ENCODE measurements at regions not wholly inside any gene's neighbourhood (a gene's known extent, or its start where the extent isn't known, plus 50 kb on each side); places are given as distances from the start of the nearest gene placed in this dataset.

DNA sequence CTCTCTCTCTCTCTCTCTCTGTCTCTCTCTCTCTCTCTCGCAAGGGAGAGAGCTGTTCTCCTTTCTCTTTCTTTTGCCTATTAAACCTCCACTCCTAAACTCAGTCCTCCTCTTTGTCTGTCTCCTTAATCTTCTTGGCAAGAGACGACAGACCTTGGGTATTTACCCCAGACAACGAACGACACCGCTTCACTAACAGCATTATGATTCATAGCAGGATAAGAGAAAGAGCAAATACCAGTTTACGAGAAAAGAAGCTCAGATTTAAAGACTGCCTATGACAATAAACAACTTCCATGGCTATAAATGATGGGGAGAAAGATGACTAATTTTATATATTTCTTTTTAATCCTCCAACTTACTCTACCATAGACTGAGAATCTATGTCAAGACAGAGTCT lies 1396.5 kb upstream of the CELF2 start:
- H3K27ac ChIP-seq: no peak overlapping the region
- H3K4me3 ChIP-seq: no peak overlapping the region
- no peak for ATAC-seq
- DNase-seq: no peak
- intact Hi-C loops (cut with DNase I): no loop called here
- TF ChIP-seq, protein P1, sequence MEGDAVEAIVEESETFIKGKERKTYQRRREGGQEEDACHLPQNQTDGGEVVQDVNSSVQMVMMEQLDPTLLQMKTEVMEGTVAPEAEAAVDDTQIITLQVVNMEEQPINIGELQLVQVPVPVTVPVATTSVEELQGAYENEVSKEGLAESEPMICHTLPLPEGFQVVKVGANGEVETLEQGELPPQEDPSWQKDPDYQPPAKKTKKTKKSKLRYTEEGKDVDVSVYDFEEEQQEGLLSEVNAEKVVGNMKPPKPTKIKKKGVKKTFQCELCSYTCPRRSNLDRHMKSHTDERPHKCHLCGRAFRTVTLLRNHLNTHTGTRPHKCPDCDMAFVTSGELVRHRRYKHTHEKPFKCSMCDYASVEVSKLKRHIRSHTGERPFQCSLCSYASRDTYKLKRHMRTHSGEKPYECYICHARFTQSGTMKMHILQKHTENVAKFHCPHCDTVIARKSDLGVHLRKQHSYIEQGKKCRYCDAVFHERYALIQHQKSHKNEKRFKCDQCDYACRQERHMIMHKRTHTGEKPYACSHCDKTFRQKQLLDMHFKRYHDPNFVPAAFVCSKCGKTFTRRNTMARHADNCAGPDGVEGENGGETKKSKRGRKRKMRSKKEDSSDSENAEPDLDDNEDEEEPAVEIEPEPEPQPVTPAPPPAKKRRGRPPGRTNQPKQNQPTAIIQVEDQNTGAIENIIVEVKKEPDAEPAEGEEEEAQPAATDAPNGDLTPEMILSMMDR (IDR thresholded peaks at IDR 0.05): no peak
- H3K9me3 ChIP-seq: no peaks in the 10 kb centered on the region
- no peaks in the 10 kb centered on the region for H3K27me3 ChIP-seq
- H3K36me3 ChIP-seq: no peaks in the 10 kb centered on the region
- no peaks in the 10 kb centered on the region for H3K4me1 ChIP-seq

DNA sequence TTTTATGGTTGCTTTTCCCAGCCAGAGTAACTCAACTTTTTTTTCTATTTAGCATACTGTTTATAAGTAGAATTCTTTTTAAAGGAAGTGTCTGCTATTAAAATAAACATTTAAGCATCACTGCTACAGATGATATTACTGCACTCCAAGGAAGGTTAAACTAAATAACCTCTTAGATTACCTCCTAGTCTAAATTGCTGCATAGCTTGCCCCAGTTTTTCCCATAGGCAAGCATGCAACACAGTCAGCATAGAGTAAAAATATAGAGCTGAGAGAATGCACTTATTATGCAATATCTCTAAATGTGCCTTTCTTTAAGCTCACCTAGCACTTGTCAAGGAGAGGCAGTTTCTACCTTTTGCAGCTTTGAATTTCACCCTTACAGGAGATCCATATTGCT lies 1392.4 kb upstream of the CELF2 start:
- ATAC-seq: no peak

DNA sequence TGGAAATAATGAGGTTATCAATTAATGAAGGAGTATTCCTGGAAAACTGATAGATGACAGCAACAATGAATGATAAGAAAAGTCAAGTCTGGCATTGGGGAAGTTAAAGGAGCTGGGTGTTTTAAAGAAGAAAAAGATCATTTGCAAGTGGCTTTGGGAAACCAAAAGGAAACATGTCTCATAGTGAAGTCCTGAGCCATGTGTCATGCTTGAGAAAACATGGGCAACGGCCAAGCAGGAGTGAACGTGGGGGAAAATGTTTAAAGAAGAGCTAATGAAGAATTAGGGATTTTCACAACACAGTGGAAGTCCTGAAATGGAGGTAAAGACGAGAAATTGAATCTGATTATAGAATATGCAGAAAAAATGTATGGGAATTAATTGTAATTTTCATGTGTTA lies 1383.2 kb upstream of the CELF2 start:
- TF ChIP-seq, protein P1 (IDR thresholded peaks at IDR 0.05): no peak
- intact Hi-C loops (cut with DNase I): no loop called here
- Histone ChIP-seq H3K27ac (no peak overlapping the region), H3K4me1 (no peaks in the 10 kb centered on the region), H3K27me3 (no peaks in the 10 kb centered on the region), H3K4me3 (no peak overlapping the region), H3K9me3 (no peaks in the 10 kb centered on the region), H3K36me3 (no peaks in the 10 kb centered on the region)
- ATAC-seq (no peak), DNase-seq (no peak)

More for the DNA sequence above, 1392.4 kb upstream of the CELF2 start:
- TF ChIP-seq, protein P1 (IDR thresholded peaks at IDR 0.05): no peak
- Histone ChIP-seq H3K9me3 (no peaks in the 10 kb centered on the region), H3K27ac (no peak overlapping the region), H3K36me3 (no peaks in the 10 kb centered on the region), H3K4me1 (no peaks in the 10 kb centered on the region), H3K27me3 (no peaks in the 10 kb centered on the region), H3K4me3 (no peak overlapping the region)
- DNase-seq: no peak
- intact Hi-C loops (cut with DNase I): no loop called here

DNA sequence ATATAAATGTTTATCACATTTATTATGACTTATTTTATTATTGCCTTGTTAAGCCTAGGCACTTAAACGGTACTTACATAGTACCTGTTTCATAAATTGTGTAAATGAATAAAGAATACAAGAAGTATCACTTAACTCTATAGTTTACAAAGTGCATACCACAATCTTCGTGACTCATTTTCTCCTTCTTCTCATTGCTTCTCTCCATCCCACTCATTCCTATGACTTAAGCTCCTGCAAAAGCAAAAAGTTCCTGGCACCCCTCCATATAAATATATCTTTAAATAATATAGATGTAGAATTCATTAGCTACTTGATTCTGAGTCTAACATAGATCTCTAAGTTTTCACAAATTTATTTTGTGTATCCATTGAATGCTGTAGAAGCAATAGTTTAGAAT lies 1382.0 kb upstream of the CELF2 start:
- intact Hi-C loops (cut with DNase I): no loop called here
- Histone ChIP-seq H3K4me1 (no peaks in the 10 kb centered on the region), H3K27ac (no peak overlapping the region), H3K27me3 (no peaks in the 10 kb centered on the region), H3K4me3 (no peak overlapping the region), H3K36me3 (no peaks in the 10 kb centered on the region), H3K9me3 (no peaks in the 10 kb centered on the region)
- TF ChIP-seq, protein P1 (IDR thresholded peaks at IDR 0.05): no peak
- no peak for DNase-seq
- no peak for ATAC-seq

DNA sequence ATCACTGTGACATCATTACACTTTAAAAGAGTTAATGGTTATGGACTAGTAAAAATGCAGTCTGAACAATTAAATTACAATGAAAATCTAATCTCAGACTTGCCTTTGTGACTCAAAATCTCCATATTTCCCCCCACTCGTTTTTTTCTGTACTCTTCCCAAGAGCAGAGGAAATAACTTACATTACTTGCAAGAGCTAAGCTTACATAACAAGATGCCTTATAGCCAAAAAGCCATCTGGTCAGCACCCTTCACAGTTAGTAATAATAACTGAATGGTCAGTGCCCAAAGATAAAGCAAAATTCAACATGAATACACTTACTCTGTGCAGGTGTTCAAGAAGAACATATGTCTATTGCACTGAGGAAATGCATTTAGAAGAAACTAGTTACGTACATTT lies 1381.5 kb upstream of the CELF2 start:
- Histone ChIP-seq H3K4me3 (no peak overlapping the region), H3K27ac (no peak overlapping the region), H3K4me1 (no peaks in the 10 kb centered on the region), H3K36me3 (no peaks in the 10 kb centered on the region), H3K9me3 (no peaks in the 10 kb centered on the region), H3K27me3 (no peaks in the 10 kb centered on the region)
- intact Hi-C loops (cut with DNase I): no loop called here
- DNase-seq: no peak
- no peak for ATAC-seq
- TF ChIP-seq, protein P1 (IDR thresholded peaks at IDR 0.05): no peak

DNA sequence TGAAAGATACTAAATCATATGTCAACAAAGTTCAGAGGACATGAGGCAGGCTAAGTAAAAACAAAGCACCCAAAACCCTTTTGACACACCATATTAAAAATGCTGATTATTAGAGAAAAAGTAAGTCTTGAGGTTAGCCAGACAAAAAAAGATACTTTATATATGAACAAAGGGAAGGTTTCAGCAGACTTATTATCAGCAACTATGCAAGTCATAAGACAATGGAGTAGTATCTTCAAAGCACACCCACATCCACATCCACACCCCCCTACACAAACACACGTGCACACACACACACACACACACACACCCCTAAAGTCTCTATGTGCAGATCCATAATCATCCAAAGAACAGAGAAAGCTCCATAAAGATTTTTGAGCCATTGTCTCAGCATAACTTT lies 1373.9 kb upstream of the CELF2 start:
- TF ChIP-seq, protein P1 (IDR thresholded peaks at IDR 0.05): no peak
- intact Hi-C loops (cut with DNase I): no loop called here
- Histone ChIP-seq H3K4me1 (no peaks in the 10 kb centered on the region), H3K4me3 (no peak overlapping the region), H3K36me3 (no peaks in the 10 kb centered on the region), H3K27me3 (no peaks in the 10 kb centered on the region), H3K9me3 (no peaks in the 10 kb centered on the region), H3K27ac (no peak overlapping the region)
- DNase-seq (no peak), ATAC-seq (no peak)
